Fibroblast of skin of right quadriceps (primary cell): ENCODE measurements at regions not wholly inside any gene's neighbourhood (a gene's known extent, or its start where the extent isn't known, plus 50 kb on each side); places are given as distances from the start of the nearest gene placed in this dataset.
A peak's percentile ranks its signal among the peaks of the same experiment; 100 is the strongest.

Experiments
- DNase-seq: peaks from one replicate; pipeline ENCODE4 v3.0.0-alpha.2; 2013

DNA sequence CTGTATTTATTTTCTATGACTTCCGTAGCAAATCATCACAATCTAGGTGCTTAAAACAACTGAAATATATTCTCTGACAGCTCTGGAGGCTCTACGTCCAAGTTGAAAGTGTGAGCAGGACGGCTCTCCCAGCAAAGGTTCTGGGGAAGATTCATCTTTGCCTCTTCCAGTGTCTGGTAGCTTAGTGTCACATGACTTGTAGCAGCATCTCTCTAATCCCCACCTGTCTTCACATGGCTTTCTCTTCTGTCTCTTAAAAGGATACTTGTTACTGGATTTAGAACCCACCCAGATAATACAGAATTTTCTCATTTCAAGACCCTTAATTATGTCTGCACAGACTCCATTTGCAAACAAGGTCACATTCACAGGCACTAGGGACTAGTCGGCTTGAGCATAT, 687.7 kb upstream of the RBFOX1 start:
- DNase-seq: no peak

DNA sequence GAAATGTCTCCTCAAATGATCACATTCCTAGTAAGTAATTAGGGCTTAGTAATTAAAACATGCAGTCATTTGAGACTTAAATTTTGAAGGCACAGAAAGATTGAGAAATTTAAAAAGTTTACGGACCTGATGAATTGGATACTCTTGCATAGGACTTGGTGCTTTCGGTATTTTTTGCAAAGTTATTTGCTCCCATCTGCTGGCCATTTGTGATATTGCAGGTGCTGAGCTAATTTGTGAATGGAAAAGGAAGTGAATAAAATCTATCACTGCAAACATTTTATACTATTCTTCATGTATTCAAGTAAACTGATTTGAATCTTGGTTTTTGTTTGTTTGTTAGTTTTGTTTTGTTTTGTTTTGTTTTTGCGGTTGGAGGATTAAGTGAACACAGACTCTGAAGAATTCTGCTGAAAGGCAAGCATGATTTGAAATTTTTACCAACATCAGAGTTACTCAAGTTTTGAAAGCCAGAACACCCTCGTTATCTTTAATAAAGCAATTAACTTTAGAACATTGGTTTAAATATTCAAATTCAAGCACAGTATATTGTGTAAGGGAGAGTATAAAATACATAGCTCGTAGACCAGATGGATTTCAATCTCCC, 689.5 kb upstream of the RBFOX1 start:
- peak; percentile 43 for DNase-seq

DNA sequence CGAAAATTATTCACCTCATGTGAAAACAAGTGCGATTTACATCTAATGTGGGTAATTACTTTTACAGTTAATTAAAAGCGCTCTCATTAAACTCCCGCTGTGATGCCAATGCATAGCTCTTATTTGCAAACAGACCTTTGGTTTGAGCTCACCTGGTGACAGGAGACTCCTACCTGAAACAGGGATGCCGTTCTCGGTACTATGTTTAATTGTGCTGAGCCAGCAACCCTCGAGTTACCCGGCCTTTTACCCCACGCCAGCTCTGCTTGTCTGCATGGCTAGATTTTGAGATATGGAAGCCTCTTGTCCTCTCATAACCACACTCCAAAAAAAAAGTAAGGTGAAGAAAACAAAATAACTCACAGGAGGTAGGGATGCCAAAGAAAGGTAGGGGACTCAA, 690.4 kb upstream of the RBFOX1 start:
- DNase-seq: no peak

GRCh38 chr16:6641091-6641490, 691.6 kb upstream of the RBFOX1 start:
- no peak for DNase-seq

DNA sequence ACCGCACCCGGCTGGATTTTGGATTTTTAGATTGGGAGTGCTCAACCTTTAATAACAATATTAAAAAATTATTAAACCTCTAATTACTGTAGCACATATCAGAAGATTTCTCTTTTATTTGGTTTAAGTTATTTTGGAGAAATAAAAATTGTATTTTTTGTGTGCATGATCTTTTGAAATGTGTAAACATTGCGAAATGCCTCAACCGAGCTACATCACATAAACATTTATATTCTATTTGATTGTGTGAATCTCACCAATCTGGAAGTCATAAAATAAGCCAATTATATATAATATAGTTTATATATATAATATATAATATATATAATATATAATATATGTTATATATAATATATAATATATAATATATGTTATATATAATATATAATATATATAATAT, 696.2 kb upstream of the RBFOX1 start:
- no peak for DNase-seq

- no peak for DNase-seq
These were observed 698.5 kb upstream of the RBFOX1 start for GRCh38 chr16:6634151-6634550.

- no peak for DNase-seq
These were observed 699.2 kb upstream of the RBFOX1 start for GRCh38 chr16:6633456-6633855.

GRCh38 chr16:6629110-6629509, 703.5 kb upstream of the RBFOX1 start:
- DNase-seq: no peak

- DNase-seq: no peak
These were observed 707.0 kb upstream of the RBFOX1 start for GRCh38 chr16:6625606-6626005.

GRCh38 chr16:6618874-6619273, 713.8 kb upstream of the RBFOX1 start:
- no peak for DNase-seq

GRCh38 chr16:6616746-6617145, 715.9 kb upstream of the RBFOX1 start:
- DNase-seq: no peak

- no peak for DNase-seq
These were observed 717.0 kb upstream of the RBFOX1 start for GRCh38 chr16:6615636-6616035.

- DNase-seq: no peak
These were observed 721.1 kb upstream of the RBFOX1 start for GRCh38 chr16:6611535-6611934.

DNA sequence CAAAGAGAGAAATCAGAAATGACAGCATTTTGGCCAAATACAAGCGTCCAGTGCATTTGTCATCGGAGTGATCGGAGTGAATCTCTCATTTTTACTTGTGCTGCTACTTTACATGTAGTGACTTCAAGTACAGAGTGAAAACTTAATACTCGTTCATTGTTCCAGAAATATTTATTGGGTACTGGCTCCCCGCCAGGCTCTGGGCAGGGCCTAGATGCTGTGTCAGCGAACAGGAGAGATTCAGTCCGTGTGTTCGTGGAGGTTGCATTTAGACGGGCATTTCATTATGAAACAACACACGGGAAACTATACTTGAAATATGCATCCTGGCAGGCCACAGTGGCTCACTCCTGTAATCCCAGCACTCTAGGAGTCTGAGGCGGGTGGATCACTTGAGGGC, 727.2 kb upstream of the RBFOX1 start:
- no peak for DNase-seq

DNA sequence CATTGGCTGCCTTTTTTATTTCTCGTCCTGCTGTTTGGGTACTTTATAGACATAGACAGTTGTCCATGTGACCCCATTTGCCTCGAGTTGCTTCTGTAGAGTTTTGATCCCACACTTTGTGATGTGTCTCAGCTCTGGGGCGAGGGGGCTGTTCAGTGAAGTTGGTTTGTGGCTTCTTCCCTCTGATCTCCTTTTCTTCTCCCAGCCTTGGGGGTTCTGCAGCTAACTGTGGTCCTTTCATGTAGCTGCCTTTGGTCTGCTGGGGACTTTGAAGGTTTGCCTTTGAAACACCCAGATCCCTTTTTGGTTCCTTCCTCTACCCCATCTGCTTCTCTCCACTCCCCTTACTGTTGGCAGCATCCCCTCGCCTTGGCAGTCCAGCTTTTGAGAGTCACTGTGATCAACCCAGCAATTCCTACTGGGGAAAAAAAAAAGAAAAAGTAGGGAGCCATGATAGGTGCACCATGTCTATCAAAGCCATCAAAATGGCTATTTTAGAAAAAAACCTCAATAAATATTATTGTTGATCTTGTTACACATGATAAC, 728.8 kb upstream of the RBFOX1 start:
- DNase-seq: no peak

DNA sequence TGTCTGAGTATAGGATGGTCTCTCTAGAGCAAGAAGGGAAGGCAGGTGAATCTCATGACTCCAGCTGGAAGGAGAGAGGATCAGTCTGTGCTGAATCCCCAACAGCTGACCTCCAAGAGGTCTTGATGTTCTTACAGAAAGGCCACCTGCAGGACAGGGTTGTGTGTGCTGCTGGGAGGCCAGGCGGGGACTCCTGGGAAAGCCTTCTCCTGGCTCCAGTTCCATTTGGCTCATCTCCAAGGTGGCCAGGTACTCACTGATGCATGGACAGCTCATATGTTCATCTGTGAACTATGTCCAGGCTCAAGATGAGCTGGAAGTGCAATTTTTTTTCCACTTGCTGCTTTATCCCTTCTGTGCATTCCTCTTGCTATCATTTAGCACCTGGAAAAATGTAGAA, 730.2 kb upstream of the RBFOX1 start:
- no peak for DNase-seq

- DNase-seq: no peak
These were observed 732.5 kb upstream of the RBFOX1 start for GRCh38 chr16:6600167-6600566.

GRCh38 chr16:6593799-6594198, 738.8 kb upstream of the RBFOX1 start:
- DNase-seq: no peak

DNA sequence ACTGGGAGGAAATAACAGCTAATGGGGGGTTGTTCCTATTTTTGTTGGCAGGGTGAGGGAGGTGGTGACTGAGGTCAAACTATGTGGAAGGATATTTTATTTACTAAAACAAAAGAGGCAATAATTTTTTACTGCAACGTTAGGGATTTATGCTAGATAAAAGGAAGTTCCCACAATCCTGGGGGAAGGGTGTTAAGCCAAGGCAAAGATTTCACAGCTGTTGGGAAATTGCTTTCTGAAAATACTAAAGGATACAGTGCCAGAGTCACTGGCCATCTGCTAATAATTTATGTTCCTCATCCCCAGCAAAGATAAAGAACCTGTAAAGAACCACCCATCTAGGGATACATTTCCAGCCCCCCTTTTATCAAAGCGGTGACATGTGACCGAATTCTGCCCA, 756.0 kb upstream of the RBFOX1 start:
- DNase-seq: no peak

DNA sequence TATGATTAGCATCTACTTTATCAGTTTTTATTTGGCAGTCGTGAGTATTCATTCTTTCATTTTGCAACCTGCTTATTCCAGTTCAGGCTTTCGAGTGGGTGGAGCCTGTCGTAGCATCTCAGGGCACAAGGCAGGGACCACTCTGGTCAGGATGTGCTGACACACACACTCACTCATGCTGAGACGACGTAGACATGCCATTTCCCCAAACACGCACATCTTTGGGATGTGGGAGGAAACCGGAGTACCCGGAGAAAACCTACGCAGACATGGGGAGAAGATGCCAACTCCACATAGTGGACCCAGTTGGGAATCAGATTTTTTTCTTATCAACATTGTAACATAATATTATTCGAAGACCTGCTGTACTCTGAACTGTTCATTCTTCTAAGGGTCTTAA, 756.5 kb upstream of the RBFOX1 start:
- DNase-seq: no peak

DNA sequence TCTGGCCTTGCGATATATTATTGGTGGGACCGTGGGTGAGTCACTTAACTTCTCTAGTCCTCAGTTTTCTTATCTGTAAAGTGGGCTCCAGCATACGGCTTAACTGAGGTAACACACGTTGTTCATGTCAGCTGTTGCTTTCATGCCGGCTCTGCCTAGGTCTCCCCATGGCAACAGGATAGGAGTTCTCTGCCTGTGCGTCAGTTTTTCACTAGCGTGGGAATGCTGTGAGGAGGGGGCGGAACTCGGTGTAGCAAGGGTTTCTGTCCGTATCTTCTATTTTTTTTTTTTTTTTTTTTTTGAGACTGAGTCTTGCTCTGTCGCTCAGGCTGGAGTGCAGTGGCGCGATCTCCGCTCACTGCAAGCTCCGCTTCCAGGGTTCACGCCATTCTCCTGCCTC, 758.5 kb upstream of the RBFOX1 start:
- no peak for DNase-seq

- no peak for DNase-seq
These were observed 759.1 kb upstream of the RBFOX1 start for GRCh38 chr16:6573577-6573976.

GRCh38 chr16:6571044-6571443, 761.6 kb upstream of the RBFOX1 start:
- DNase-seq: no peak

DNA sequence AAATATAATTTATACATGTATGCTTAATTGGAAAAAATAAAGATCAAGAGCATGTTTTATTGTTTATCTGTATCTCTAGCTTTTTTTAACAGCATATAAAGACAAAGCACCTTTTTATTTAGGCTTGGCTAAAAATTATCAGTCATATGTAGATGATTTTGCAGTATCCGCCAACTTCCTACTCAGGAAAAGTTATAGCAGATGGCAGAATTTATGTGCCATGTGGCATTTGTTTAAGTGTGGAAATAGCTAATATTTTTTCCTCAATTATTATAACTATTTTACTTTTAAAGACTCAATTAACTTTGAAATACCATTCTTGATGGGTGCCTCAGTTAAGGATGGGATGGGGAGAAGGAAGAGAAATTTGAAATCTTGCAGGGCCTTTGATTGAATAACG, 762.1 kb upstream of the RBFOX1 start:
- no peak for DNase-seq

DNA sequence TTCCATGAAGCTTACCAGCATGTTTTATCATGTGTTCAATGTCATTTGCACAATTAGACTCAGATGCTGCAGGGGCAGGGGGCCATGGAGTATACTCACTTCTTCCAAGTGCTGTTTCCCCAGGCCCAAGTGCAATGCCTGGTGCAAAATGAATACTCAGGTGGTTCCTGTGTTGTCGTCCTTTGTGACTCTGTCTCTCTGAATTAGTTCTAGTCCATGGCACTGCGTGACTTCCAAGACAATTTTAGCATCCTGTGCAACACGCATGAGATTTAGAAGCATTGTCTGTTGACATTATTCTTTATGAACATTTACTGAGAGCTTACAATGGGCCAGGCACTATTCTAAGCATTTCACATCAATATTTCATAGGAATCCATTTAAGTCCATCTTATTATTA, 769.7 kb upstream of the RBFOX1 start:
- no peak for DNase-seq
